C4-2B (cell line): ENCODE measurements at regions not wholly inside any gene's neighbourhood (a gene's known extent, or its start where the extent isn't known, plus 50 kb on each side); places are given as distances from the start of the nearest gene placed in this dataset.

ENCODE experiments used
- CTCF ChIP-seq: fragments of 450-650 bp; conservative IDR thresholded peaks from 2 replicates; pipeline ENCODE4 v1.5.1; 2017; ENCODE audit warnings: mild to moderate bottlenecking
- ZFX ChIP-seq: fragments of 450-650 bp; IDR thresholded peaks from 2 replicates; pipeline ENCODE4 v1.6.1; 2017

- TF ChIP-seq CTCF: no peak
- TF ChIP-seq ZFX: no peak
Measured at GRCh38 chr10:84933402-84933801, 605.0 kb downstream of the CCSER2 start.
